BLaER1 treated with 17β-estradiol and CSF1 and Interleukin-3, amounts not matched to agents 10 nM and 100 nM (cell line): ENCODE measurements at regions not wholly inside any gene's neighbourhood (a gene's known extent, or its start where the extent isn't known, plus 50 kb on each side); places are given as distances from the start of the nearest gene placed in this dataset.
A peak's percentile ranks its signal among the peaks of the same experiment; 100 is the strongest.

ENCODE experiments used
- H3K27ac ChIP-seq, 11 experiments: shearing (Covaris generic); formaldehyde crosslinking; 2 replicates each; pipeline ENCODE4 v1.8.1; 2022
- H3K27me3 ChIP-seq, 11 experiments: shearing (Covaris generic); formaldehyde crosslinking; 2 replicates each; pipeline ENCODE4 v1.8.1; 2022
- H3K36me3 ChIP-seq, 11 experiments: shearing (Covaris generic); formaldehyde crosslinking; 2 replicates each; pipeline ENCODE4 v1.8.1; 2022
- H3K4me1 ChIP-seq, 10 experiments: shearing (Covaris generic); formaldehyde crosslinking; 2 replicates each; pipeline ENCODE4 v1.8.1; 2022
- H3K4me2 ChIP-seq, 11 experiments: shearing (Covaris generic); formaldehyde crosslinking; 2 replicates each; pipeline ENCODE4 v1.8.1; 2022
- H3K4me3 ChIP-seq, 10 experiments: shearing (Covaris generic); formaldehyde crosslinking; 2 replicates each; pipeline ENCODE4 v1.8.1; 2022
- H3K9ac ChIP-seq, 11 experiments: shearing (Covaris generic); formaldehyde crosslinking; 2 replicates each; pipeline ENCODE4 v1.8.1; 2022
- H3K9me3 ChIP-seq, 11 experiments: shearing (Covaris generic); formaldehyde crosslinking; replicated peaks in 1 of 11; 2 replicates each; pipeline ENCODE4 v1.8.1; 2022
- H4K20me1 ChIP-seq, 11 experiments: shearing (Covaris generic); formaldehyde crosslinking; 2 replicates each; pipeline ENCODE4 v1.8.1; 2022
- Cebpa-rat ChIP-seq, 11 experiments: shearing (Covaris generic); IDR thresholded peaks; 2 replicates each; pipeline ENCODE4 v1.8.1; 2022

DNA sequence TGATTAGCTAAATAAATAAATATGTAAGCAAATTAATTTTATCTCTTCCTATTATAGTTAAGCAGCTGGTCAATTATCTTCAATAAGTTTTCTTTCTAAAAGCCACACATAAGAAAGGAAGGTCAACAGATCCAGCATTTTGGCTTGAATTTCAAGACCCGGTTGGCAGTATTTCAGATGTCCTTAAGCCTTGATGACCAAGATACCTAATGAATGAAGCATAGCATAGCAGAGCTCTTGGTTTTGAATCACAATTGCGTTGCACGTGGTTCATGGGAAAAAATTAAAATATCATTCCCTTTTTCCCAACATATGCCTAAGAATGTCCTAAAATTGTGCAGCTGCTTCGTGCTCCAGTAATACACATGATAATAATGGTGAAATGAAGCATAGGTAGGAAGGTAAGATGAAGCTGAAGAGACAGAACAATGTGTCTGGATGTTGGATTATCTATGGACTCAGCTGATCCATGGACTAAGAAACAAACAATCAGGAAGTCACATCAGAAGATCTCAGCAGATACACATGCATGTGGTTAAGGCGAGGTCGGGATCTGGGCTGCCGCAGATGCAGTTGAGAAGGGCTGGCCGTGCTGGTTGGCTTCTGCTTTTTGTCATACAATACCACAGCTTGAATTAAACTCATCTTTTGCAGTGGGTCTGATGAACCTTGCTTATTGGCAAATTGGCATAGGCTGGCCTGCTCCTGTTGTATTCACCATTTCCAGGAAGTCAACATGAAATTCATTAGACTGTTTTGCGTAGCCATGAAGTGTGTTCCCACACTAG is 284.9 kb upstream of the RUNX1 start:
- no peaks in the 10 kb centered on the region for H3K27me3 ChIP-seq
- H3K36me3 ChIP-seq, result no peaks in the 10 kb centered on the region
- peak overlapping the region in 1 of 11 experiments; percentile 0; a peak in 1 of 22 replicates for H3K4me2 ChIP-seq
- H3K4me1 ChIP-seq, result peaks cover 0 to 8% (median 0%) of the 10 kb centered on the region in 10 experiments; a peak in 2 of 20 replicates
- no peak for TF ChIP-seq Cebpa-rat (IDR thresholded peaks at IDR 0.05)
- H3K9ac ChIP-seq, result no peak overlapping the region
- no peak overlapping the region for H3K27ac ChIP-seq
- H3K9me3 ChIP-seq, result peaks cover 0 to 21% (median 14%) of the 10 kb centered on the region in 11 experiments; a peak in 14 of 22 replicates
- H3K4me3 ChIP-seq, result no peak overlapping the region
- H4K20me1 ChIP-seq, result no peaks in the 10 kb centered on the region

DNA sequence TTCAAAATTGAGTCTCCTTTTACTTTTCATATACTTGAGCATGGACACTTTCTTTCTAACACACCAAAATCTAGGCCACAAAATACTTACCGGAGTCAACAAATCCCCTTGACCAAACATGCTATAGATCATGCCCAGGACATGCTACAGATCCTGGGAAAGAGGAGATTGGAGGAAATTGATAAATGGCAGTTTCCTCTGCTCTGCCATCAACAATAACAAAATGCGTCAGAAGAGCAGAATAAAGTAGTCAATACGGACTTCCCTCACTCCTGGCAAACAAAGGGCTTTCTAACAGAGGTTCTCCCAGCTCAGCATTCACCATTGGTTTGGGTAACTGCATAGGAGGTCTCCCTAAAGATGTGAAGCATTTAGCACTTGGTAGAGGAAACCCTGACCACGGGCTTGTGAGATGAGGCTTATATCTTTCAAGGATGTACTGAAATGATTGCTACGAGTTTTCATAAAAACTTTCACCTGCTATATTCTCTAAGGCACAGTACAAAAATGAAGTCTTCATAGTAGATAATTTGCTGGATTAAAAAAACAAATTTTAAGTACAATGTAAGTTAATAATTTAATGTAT is 283.8 kb upstream of the RUNX1 start:
- H3K27ac ChIP-seq, result no peak overlapping the region
- no peak for TF ChIP-seq Cebpa-rat (IDR thresholded peaks at IDR 0.05)

DNA sequence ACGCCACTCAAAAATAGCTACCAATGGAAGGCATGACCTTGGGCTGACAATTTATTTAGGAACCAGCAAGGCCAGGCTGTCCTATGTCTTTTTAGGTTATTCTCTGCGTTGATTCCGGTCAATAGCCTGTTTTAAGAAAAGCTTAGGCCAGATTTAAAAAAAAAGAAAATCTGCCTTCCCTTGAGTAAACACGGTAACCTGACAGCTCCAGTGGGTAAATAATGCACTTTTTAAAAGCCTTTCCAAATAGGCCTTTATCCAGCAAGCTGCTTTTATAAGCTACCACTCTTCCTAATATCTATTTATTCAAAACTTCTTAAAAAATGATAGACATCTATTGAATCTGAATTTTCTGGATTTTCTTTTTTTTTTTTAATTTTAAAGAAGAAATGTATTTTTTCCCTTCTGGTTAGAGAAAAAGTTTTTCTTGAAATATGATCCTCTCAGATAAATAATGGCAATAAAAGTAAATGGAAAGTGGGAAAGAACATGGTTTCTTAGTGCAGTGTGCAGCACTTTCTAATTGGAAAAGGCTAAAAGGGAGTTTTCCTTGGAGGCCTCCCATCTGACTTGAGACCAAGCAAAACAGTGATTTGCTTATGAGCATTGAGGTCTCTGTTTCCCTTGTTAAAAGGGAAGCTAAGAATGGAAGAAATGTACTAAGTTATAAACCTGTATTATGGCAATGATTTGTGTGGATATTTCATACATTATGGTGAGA is 281.0 kb upstream of the RUNX1 start:
- Histone ChIP-seq H3K4me3 (no peak overlapping the region), H4K20me1 (no peaks in the 10 kb centered on the region), H3K4me1 (peaks cover 0 to 8% (median 0%) of the 10 kb centered on the region in 10 experiments; a peak in 2 of 20 replicates), H3K9ac (no peak overlapping the region), H3K27ac (no peak overlapping the region), H3K36me3 (no peaks in the 10 kb centered on the region), H3K4me2 (no peak overlapping the region), H3K9me3 (0 out of 22 replicates have a peak, but pooled peaks cover 0 to 7% (median 0%) of the 10 kb centered on the region in 11 experiments), H3K27me3 (no peaks in the 10 kb centered on the region)
- TF ChIP-seq Cebpa-rat (IDR thresholded peaks at IDR 0.05), result no peak

More for the DNA sequence above, 283.8 kb upstream of the RUNX1 start:
- H3K36me3 ChIP-seq, result no peaks in the 10 kb centered on the region
- no peak overlapping the region for H3K4me2 ChIP-seq
- no peak overlapping the region for H3K4me3 ChIP-seq
- peaks cover 0 to 8% (median 0%) of the 10 kb centered on the region in 10 experiments; a peak in 2 of 20 replicates for H3K4me1 ChIP-seq
- H4K20me1 ChIP-seq, result no peaks in the 10 kb centered on the region
- no peaks in the 10 kb centered on the region for H3K27me3 ChIP-seq
- peaks cover 0 to 13% (median 9%) of the 10 kb centered on the region in 11 experiments; a peak in 12 of 22 replicates for H3K9me3 ChIP-seq
- H3K9ac ChIP-seq, result no peak overlapping the region

DNA sequence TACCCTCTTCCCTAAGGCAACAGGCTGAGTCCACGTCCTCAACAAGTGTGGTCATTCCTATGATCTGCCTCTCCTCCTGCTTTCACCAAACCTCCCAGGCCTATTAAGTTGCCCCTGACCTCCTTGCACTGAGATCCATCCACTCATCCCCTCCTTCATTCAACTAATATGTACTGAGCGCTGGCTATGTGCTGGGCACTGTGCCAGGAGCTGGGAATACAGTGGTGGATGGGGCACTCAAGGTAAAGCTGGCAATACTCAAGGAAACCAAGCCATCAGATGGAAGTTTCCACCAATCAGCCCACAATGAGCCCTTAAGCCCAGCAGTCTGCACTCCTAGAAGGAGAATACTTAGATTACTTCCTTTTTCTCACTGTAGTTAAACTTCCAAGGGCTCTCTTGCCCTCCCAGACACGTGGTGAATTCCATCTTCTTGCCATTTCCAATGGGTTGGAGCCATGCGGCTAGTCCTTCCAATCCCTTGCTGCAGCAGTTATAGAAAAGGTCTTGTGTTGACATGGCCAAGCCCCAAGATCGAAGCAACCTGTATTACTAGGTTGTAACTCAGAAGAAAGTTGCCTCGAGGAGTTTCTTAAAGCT is 279.9 kb upstream of the RUNX1 start:
- Histone ChIP-seq H3K27me3 (no peaks in the 10 kb centered on the region), H3K9me3 (0 out of 22 replicates have a peak, but pooled peaks cover 0 to 7% (median 0%) of the 10 kb centered on the region in 11 experiments), H3K9ac (no peak overlapping the region), H3K36me3 (no peaks in the 10 kb centered on the region), H3K4me1 (peaks cover 0 to under 1% (median 0%) of the 10 kb centered on the region in 10 experiments; a peak in 1 of 20 replicates), H3K27ac (no peak overlapping the region), H3K4me2 (no peak overlapping the region), H4K20me1 (no peaks in the 10 kb centered on the region), H3K4me3 (no peak overlapping the region)
- TF ChIP-seq Cebpa-rat (IDR thresholded peaks at IDR 0.05), result no peak

DNA sequence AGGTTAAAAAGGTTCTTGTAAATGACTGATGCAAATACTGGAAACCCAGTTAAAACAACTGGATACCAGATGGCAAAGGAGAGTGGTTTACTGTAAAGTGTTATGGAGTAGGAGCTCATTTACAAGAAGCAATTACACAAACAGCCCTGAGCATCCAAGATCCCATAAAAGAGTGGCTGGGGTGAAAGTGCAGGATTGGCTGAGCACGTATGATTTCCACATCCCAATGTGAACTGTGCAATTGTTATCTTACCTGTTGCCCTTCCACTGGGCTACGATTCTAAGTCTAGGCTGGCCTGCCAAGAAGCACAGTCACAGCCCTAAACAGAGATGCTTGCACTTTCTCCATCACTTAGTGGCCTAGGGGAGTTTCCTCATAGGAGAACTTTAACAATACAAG is 277.6 kb upstream of the RUNX1 start:
- H3K27me3 ChIP-seq, result no peaks in the 10 kb centered on the region
- no peak overlapping the region for H3K4me2 ChIP-seq
- H4K20me1 ChIP-seq, result no peaks in the 10 kb centered on the region
- H3K27ac ChIP-seq, result no peak overlapping the region
- H3K36me3 ChIP-seq, result no peaks in the 10 kb centered on the region
- no peak for TF ChIP-seq Cebpa-rat (IDR thresholded peaks at IDR 0.05)
- no peaks in the 10 kb centered on the region for H3K4me1 ChIP-seq
- H3K9me3 ChIP-seq, result 0 out of 22 replicates have a peak, but pooled peaks cover 0 to 7% (median 0%) of the 10 kb centered on the region in 11 experiments
- H3K9ac ChIP-seq, result no peak overlapping the region
- no peak overlapping the region for H3K4me3 ChIP-seq

DNA sequence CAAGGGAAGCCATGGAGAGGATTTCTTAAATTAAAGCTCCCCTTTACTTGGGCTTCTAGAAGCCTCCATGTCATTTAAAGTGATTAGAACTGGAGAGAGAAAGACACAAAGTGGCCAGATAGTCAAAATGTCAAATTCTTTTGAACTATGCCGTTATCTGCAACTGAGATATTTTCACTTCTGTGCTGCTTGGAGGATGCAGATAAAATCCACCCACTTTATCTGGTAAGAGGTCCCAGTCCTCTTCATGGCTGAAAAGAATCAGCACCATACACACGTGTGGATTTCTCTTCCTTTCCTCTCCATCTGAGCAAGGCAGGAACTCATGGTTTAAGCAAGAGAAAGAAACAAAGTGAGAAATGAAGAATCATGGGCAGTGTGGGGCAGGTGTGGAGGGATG is 276.9 kb upstream of the RUNX1 start:
- no peaks in the 10 kb centered on the region for H3K4me1 ChIP-seq
- H4K20me1 ChIP-seq, result no peaks in the 10 kb centered on the region
- H3K9ac ChIP-seq, result no peak overlapping the region
- no peaks in the 10 kb centered on the region for H3K9me3 ChIP-seq
- H3K27me3 ChIP-seq, result no peaks in the 10 kb centered on the region
- no peaks in the 10 kb centered on the region for H3K36me3 ChIP-seq
- TF ChIP-seq Cebpa-rat (IDR thresholded peaks at IDR 0.05), result no peak
- no peak overlapping the region for H3K4me3 ChIP-seq
- H3K4me2 ChIP-seq, result no peak overlapping the region
- no peak overlapping the region for H3K27ac ChIP-seq

DNA sequence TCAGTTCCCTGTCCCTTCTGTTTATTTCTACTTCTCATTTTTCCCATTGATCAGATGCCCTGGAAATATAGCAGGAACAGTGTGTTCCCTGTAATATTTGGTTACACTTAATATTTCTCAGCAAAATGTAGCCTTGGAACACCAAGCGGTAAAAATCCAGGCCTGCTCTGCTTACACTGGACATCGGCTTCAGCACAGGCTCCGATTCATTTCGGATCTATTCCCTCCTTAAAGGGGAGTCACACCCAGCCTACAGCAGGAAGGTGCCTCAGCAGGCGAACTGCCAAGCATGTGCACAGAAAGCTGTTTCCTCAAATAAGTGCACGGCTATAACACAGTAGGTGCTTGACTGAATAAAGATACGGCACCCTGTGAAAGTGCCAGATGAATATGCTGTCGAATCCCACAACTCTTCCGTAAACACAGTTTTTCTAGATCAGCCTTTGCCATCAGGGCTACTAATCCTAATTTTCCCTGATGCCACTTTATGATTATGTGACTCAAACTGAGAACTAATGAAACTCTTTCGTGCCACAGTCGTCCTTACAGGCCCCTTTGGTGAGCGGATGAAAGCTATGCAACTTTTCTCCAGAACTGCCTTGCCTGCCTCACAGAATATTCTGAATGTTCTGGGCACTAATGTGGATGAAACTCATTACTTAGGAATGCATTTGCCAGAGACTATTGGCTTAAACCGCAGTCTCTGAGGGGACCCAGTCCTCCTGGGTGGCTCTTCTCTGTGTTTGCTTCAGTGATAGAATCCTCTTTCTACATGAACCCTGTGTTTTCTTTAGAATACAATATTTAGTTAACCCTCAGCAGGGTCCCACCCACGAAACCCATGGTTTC is 275.5 kb upstream of the RUNX1 start:
- no peaks in the 10 kb centered on the region for H3K9me3 ChIP-seq
- no peaks in the 10 kb centered on the region for H4K20me1 ChIP-seq
- no peak for TF ChIP-seq Cebpa-rat (IDR thresholded peaks at IDR 0.05)
- H3K27me3 ChIP-seq, result no peaks in the 10 kb centered on the region
- H3K4me3 ChIP-seq, result no peak overlapping the region
- H3K4me1 ChIP-seq, result no peaks in the 10 kb centered on the region
- no peak overlapping the region for H3K27ac ChIP-seq
- H3K9ac ChIP-seq, result no peak overlapping the region
- H3K4me2 ChIP-seq, result no peak overlapping the region
- no peaks in the 10 kb centered on the region for H3K36me3 ChIP-seq

DNA sequence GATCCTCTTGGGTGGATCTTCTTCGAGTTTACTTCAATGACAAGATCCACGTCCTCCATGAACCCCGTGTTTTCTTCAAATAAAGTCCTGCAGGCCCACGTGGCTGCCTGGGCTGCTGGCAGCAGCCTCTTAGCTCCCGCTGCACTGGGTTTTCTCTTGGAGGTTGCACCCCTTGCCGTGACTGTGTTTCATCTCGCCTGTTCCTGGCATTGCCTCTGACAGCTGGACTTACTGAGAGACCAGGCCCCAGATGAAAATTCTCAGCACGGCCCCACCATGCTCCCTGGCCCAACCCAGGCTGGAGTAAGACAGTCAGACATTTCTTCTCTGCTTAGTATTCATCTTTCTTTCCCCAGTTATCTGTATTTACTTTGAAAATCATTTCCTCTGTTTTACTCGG is 274.8 kb upstream of the RUNX1 start:
- TF ChIP-seq Cebpa-rat (IDR thresholded peaks at IDR 0.05), result no peak
- no peak overlapping the region for H3K4me3 ChIP-seq
- H3K27ac ChIP-seq, result no peak overlapping the region
- H3K4me2 ChIP-seq, result no peak overlapping the region
- no peaks in the 10 kb centered on the region for H3K27me3 ChIP-seq
- H4K20me1 ChIP-seq, result no peaks in the 10 kb centered on the region
- no peaks in the 10 kb centered on the region for H3K4me1 ChIP-seq
- H3K36me3 ChIP-seq, result no peaks in the 10 kb centered on the region
- H3K9ac ChIP-seq, result no peak overlapping the region
- no peaks in the 10 kb centered on the region for H3K9me3 ChIP-seq
